ENCODE measurements at regions not wholly inside any gene's neighbourhood (a gene's known extent, or its start where the extent isn't known, plus 50 kb on each side); places are given as distances from the start of the nearest gene placed in this dataset.
"Not testable (repeated sequence)": the region's sequence is repeated elsewhere in the genome, so short reads cannot be mapped to it uniquely, and the experiment has no call there.

- not testable (repeated sequence) for H3K36me3 ChIP-seq (ENCODE audit: control insufficient read depth, insufficient read depth, low read length); H3K27ac ChIP-seq (ENCODE audit: low read length); H3K9me3 ChIP-seq (ENCODE audit: control insufficient read depth, insufficient read depth, low read length); H3K4me1 ChIP-seq (ENCODE audit: control insufficient read depth, insufficient read depth, low read length); H3K27me3 ChIP-seq (ENCODE audit: control insufficient read depth, insufficient read depth, low read length); H3K4me3 ChIP-seq (ENCODE audit: low read length); DNase-seq (ENCODE audit: low read depth, low spot score)
- WGBS (ENCODE audit: insufficient coverage, insufficient read length) = no CpG with 5 or more reads among the region's 6 CpGs
Observed at GRCh38 chr20:48020696-48021095, 235.4 kb upstream of the SULF2 start.

DNA sequence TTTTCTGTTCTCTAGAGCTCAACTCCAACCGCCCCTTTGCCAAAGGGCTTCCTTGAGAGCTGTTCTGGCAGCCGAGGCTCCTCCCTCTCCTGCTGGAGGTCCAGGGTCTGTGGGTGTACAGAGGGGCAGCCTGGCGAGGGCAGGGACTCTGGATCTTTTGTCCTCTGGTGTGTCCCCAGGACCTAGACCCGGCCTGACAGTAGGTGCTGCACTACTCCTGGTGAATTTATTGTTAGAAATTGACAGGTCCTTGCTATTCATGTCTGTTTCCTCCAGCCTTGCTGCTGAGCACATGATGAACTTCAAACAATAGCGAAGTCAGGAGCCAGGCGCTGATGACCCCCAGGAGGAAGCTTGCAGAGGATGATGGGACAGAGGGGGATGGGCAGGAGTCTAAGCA is 234.7 kb upstream of the SULF2 start:
- Histone ChIP-seq H3K27ac (ENCODE audit: low read length) (no peak overlapping the region), H3K27me3 (ENCODE audit: control insufficient read depth, insufficient read depth, low read length) (no peaks in the 10 kb centered on the region), H3K4me3 (ENCODE audit: low read length) (no peak overlapping the region), H3K4me1 (ENCODE audit: control insufficient read depth, insufficient read depth, low read length) (no peaks in the 10 kb centered on the region), H3K36me3 (ENCODE audit: control insufficient read depth, insufficient read depth, low read length) (no peaks in the 10 kb centered on the region), H3K9me3 (ENCODE audit: control insufficient read depth, insufficient read depth, low read length) (no peaks in the 10 kb centered on the region)
- WGBS (ENCODE audit: insufficient coverage, insufficient read length) = no CpG with 5 or more reads among the region's 6 CpGs
- no peak for DNase-seq (ENCODE audit: low read depth, low spot score)

DNA sequence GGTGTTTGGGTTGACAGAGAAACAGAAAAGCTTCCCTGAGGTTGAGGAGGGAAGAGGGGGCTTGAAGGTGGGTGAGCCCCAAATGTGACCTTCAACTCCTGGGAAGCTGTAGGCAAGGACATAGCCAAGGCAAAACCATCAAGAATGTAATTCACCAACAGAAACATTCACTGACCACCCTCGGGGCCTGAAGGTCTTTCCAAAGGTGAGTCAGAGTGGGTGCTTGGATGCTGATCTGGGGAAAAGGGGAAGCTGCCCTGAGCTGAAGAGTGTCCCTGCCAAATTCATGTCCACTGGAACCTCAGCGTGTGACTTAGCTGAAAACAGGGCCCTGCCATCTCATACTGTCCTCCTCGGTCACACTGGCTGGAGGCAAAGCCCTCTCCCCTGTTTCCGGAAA is 234.2 kb upstream of the SULF2 start:
- WGBS (ENCODE audit: insufficient coverage, insufficient read length) = no CpG with 5 or more reads among the region's 4 CpGs
- DNase-seq (ENCODE audit: low read depth, low spot score) = no peak
- Histone ChIP-seq H3K27me3 (ENCODE audit: control insufficient read depth, insufficient read depth, low read length) (no peaks in the 10 kb centered on the region), H3K9me3 (ENCODE audit: control insufficient read depth, insufficient read depth, low read length) (no peaks in the 10 kb centered on the region), H3K36me3 (ENCODE audit: control insufficient read depth, insufficient read depth, low read length) (no peaks in the 10 kb centered on the region), H3K4me3 (ENCODE audit: low read length) (no peak overlapping the region), H3K27ac (ENCODE audit: low read length) (no peak overlapping the region), H3K4me1 (ENCODE audit: control insufficient read depth, insufficient read depth, low read length) (no peaks in the 10 kb centered on the region)

- not testable (repeated sequence) for DNase-seq (ENCODE audit: low read depth, low spot score); H3K36me3 ChIP-seq (ENCODE audit: control insufficient read depth, insufficient read depth, low read length); H3K4me1 ChIP-seq (ENCODE audit: control insufficient read depth, insufficient read depth, low read length); H3K27ac ChIP-seq (ENCODE audit: low read length); H3K4me3 ChIP-seq (ENCODE audit: low read length); H3K9me3 ChIP-seq (ENCODE audit: control insufficient read depth, insufficient read depth, low read length); H3K27me3 ChIP-seq (ENCODE audit: control insufficient read depth, insufficient read depth, low read length)
- WGBS (ENCODE audit: insufficient coverage, insufficient read length) = no CpG with 5 or more reads among the region's 6 CpGs
Observed at GRCh38 chr20:48018851-48019250, 233.6 kb upstream of the SULF2 start.

- no peaks in the 10 kb centered on the region for H3K9me3 ChIP-seq (ENCODE audit: control insufficient read depth, insufficient read depth, low read length)
- H3K4me3 ChIP-seq (ENCODE audit: low read length) = no peak overlapping the region
- no peaks in the 10 kb centered on the region for H3K4me1 ChIP-seq (ENCODE audit: control insufficient read depth, insufficient read depth, low read length)
- H3K36me3 ChIP-seq (ENCODE audit: control insufficient read depth, insufficient read depth, low read length) = no peaks in the 10 kb centered on the region
- DNase-seq (ENCODE audit: low read depth, low spot score) = no peak
- no peaks in the 10 kb centered on the region for H3K27me3 ChIP-seq (ENCODE audit: control insufficient read depth, insufficient read depth, low read length)
- no peak overlapping the region for H3K27ac ChIP-seq (ENCODE audit: low read length)
- WGBS (ENCODE audit: insufficient coverage, insufficient read length) = no CpG with 5 or more reads among the region's 4 CpGs
Observed at GRCh38 chr20:48017992-48018391, 232.7 kb upstream of the SULF2 start.

- Histone ChIP-seq H3K4me1 (ENCODE audit: control insufficient read depth, insufficient read depth, low read length) (no peaks in the 10 kb centered on the region), H3K4me3 (ENCODE audit: low read length) (no peak overlapping the region), H3K9me3 (ENCODE audit: control insufficient read depth, insufficient read depth, low read length) (no peaks in the 10 kb centered on the region), H3K36me3 (ENCODE audit: control insufficient read depth, insufficient read depth, low read length) (no peaks in the 10 kb centered on the region), H3K27me3 (ENCODE audit: control insufficient read depth, insufficient read depth, low read length) (no peaks in the 10 kb centered on the region), H3K27ac (ENCODE audit: low read length) (no peak overlapping the region)
- WGBS (ENCODE audit: insufficient coverage, insufficient read length) = no CpG with 5 or more reads among the region's 2 CpGs
- DNase-seq (ENCODE audit: low read depth, low spot score) = no peak
Observed at GRCh38 chr20:48017509-48017908, 232.2 kb upstream of the SULF2 start.

GRCh38 chr20:48015943-48016723 is 230.9 kb upstream of the SULF2 start:
- H3K36me3 ChIP-seq (ENCODE audit: control insufficient read depth, insufficient read depth, low read length) = no peaks in the 10 kb centered on the region
- no peak for DNase-seq (ENCODE audit: low read depth, low spot score)
- no CpG with 5 or more reads among the region's 11 CpGs for WGBS (ENCODE audit: insufficient coverage, insufficient read length)
- no peak overlapping the region for H3K4me3 ChIP-seq (ENCODE audit: low read length)
- no peaks in the 10 kb centered on the region for H3K9me3 ChIP-seq (ENCODE audit: control insufficient read depth, insufficient read depth, low read length)
- H3K27me3 ChIP-seq (ENCODE audit: control insufficient read depth, insufficient read depth, low read length) = no peaks in the 10 kb centered on the region
- H3K4me1 ChIP-seq (ENCODE audit: control insufficient read depth, insufficient read depth, low read length) = no peaks in the 10 kb centered on the region
- H3K27ac ChIP-seq (ENCODE audit: low read length) = no peak overlapping the region

DNA sequence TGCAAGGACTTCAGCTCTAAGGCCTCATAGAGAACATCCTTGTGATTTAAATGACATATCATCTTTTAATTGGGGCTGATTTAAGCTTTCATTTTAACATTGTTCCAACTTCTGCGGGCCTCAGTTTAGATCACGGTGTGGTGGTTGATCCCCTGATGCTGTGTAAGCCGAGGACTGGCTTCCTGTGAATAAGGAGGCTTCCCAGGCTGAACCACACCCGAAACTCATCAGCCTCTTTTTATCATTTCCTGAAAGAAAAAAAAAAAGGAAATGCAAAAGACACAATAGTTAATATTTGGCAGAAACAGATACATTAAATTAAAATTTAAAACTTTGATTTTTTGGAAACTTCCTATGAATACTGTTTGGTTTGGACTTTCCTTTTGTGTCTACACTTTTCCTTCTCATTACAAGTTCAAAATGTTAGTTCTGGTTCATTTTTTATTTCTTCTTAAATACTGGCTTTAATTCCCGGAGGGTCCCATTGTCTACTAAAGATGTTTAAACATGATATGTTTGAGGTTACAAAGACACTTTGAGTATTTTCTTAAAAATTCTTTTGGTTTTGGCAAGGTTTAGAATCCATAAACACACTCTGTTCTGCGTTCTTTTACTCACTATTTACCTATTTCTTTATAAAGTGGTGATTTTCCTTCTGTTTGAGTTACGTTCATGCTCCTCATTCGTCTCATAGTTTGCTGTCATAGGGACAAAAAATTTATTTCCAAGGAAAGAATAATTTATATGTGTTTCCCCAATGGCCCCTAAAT is 230.0 kb upstream of the SULF2 start:
- no CpG with 5 or more reads among the region's 8 CpGs for WGBS (ENCODE audit: insufficient coverage, insufficient read length)

GRCh38 chr20:48012401-48012974 is 227.2 kb upstream of the SULF2 start:
- H3K27me3 ChIP-seq (ENCODE audit: control insufficient read depth, insufficient read depth, low read length) = no peaks in the 10 kb centered on the region
- no peak overlapping the region for H3K4me3 ChIP-seq (ENCODE audit: low read length)
- no CpG with 5 or more reads among the region's 2 CpGs for WGBS (ENCODE audit: insufficient coverage, insufficient read length)
- no peak overlapping the region for H3K27ac ChIP-seq (ENCODE audit: low read length)
- no peak for DNase-seq (ENCODE audit: low read depth, low spot score)
- no peaks in the 10 kb centered on the region for H3K36me3 ChIP-seq (ENCODE audit: control insufficient read depth, insufficient read depth, low read length)
- no peaks in the 10 kb centered on the region for H3K4me1 ChIP-seq (ENCODE audit: control insufficient read depth, insufficient read depth, low read length)
- no peaks in the 10 kb centered on the region for H3K9me3 ChIP-seq (ENCODE audit: control insufficient read depth, insufficient read depth, low read length)

More for the DNA sequence above, 230.0 kb upstream of the SULF2 start:
- no peak for DNase-seq (ENCODE audit: low read depth, low spot score)
- H3K9me3 ChIP-seq (ENCODE audit: control insufficient read depth, insufficient read depth, low read length) = no peaks in the 10 kb centered on the region
- no peak overlapping the region for H3K27ac ChIP-seq (ENCODE audit: low read length)
- no peaks in the 10 kb centered on the region for H3K4me1 ChIP-seq (ENCODE audit: control insufficient read depth, insufficient read depth, low read length)
- no peak overlapping the region for H3K4me3 ChIP-seq (ENCODE audit: low read length)
- H3K27me3 ChIP-seq (ENCODE audit: control insufficient read depth, insufficient read depth, low read length) = no peaks in the 10 kb centered on the region
- no peaks in the 10 kb centered on the region for H3K36me3 ChIP-seq (ENCODE audit: control insufficient read depth, insufficient read depth, low read length)

GRCh38 chr20:48011025-48011424 is 225.7 kb upstream of the SULF2 start:
- Histone ChIP-seq H3K27ac (ENCODE audit: low read length) (no peak overlapping the region), H3K36me3 (ENCODE audit: control insufficient read depth, insufficient read depth, low read length) (no peaks in the 10 kb centered on the region), H3K4me1 (ENCODE audit: control insufficient read depth, insufficient read depth, low read length) (no peaks in the 10 kb centered on the region), H3K4me3 (ENCODE audit: low read length) (no peak overlapping the region), H3K27me3 (ENCODE audit: control insufficient read depth, insufficient read depth, low read length) (no peaks in the 10 kb centered on the region), H3K9me3 (ENCODE audit: control insufficient read depth, insufficient read depth, low read length) (no peaks in the 10 kb centered on the region)
- WGBS (ENCODE audit: insufficient coverage, insufficient read length) = no CpG with 5 or more reads among the region's 2 CpGs
- DNase-seq (ENCODE audit: low read depth, low spot score) = no peak
